NCI-H2107 treated with DMSO at 0.1 percent for 48 hours (cell line): ENCODE measurements at regions not wholly inside any gene's neighbourhood (a gene's known extent, or its start where the extent isn't known, plus 50 kb on each side); places are given as distances from the start of the nearest gene placed in this dataset.
"Not testable (repeated sequence)": the region's sequence is repeated elsewhere in the genome, so short reads cannot be mapped to it uniquely, and the experiment has no call there.

ENCODE experiments used
- DNase-seq: peaks from one replicate; lab custom pipeline; 2025; ENCODE audit not compliant: unreplicated experiment; lab: John Stamatoyannopoulos, UW

- DNase-seq: no peak
These were observed 86.1 kb upstream of the CTAGE1 start for GRCh38 chr18:22503803-22504202.

GRCh38 chr18:22504251-22505030, 86.7 kb upstream of the CTAGE1 start:
- no peak for DNase-seq

- DNase-seq: no peak
These were observed 87.5 kb upstream of the CTAGE1 start for GRCh38 chr18:22505141-22505591.

- DNase-seq: no peak
These were observed 89.3 kb upstream of the CTAGE1 start for GRCh38 chr18:22507055-22507454.

- no peak for DNase-seq
These were observed 91.7 kb upstream of the CTAGE1 start for GRCh38 chr18:22509423-22509822.

GRCh38 chr18:22510697-22511096, 93.0 kb upstream of the CTAGE1 start:
- DNase-seq: no peak

- no peak for DNase-seq
These were observed 96.2 kb upstream of the CTAGE1 start for GRCh38 chr18:22513721-22514481.

- no peak for DNase-seq
These were observed 96.9 kb upstream of the CTAGE1 start for GRCh38 chr18:22514655-22515054.

GRCh38 chr18:22515250-22515649, 97.5 kb upstream of the CTAGE1 start:
- DNase-seq: no peak

- DNase-seq: no peak
These were observed 99.6 kb upstream of the CTAGE1 start for GRCh38 chr18:22517356-22517755.

- no peak for DNase-seq
These were observed 103.5 kb upstream of the CTAGE1 start for GRCh38 chr18:22521026-22521707.

- DNase-seq: no peak
These were observed 105.8 kb upstream of the CTAGE1 start for GRCh38 chr18:22523481-22523880.

- no peak for DNase-seq
These were observed 107.1 kb upstream of the CTAGE1 start for GRCh38 chr18:22524783-22525182.

- DNase-seq: no peak
These were observed 107.6 kb upstream of the CTAGE1 start for GRCh38 chr18:22525313-22525712.

GRCh38 chr18:22525883-22526282, 108.2 kb upstream of the CTAGE1 start:
- DNase-seq: no peak

GRCh38 chr18:22528291-22528690, 110.6 kb upstream of the CTAGE1 start:
- no peak for DNase-seq

GRCh38 chr18:22534706-22535105, 117.0 kb upstream of the CTAGE1 start:
- DNase-seq: not testable (repeated sequence)

- no peak for DNase-seq
These were observed 118.8 kb upstream of the CTAGE1 start for GRCh38 chr18:22536558-22536957.

GRCh38 chr18:22538426-22538825, 120.7 kb upstream of the CTAGE1 start:
- no peak for DNase-seq

- no peak for DNase-seq
These were observed 121.5 kb upstream of the CTAGE1 start for GRCh38 chr18:22539051-22539765.

GRCh38 chr18:22541232-22541631, 123.5 kb upstream of the CTAGE1 start:
- no peak for DNase-seq
